IPS-20b (cell line): ENCODE measurements at regions not wholly inside any gene's neighbourhood (a gene's known extent, or its start where the extent isn't known, plus 50 kb on each side); places are given as distances from the start of the nearest gene placed in this dataset.
"Not testable (repeated sequence)": the region's sequence is repeated elsewhere in the genome, so short reads cannot be mapped to it uniquely, and the experiment has no call there.

Experiments used
- H3K27ac ChIP-seq: one replicate; pipeline ENCODE4 v1.5.1; 2013; ENCODE audit warnings: low read length
- H3K27me3 ChIP-seq: 2 replicates; pipeline ENCODE4 v1.6.1; 2013; ENCODE audit warnings: mild to moderate bottlenecking, low read length, inconsistent platforms; ENCODE audit not compliant: insufficient read depth
- H3K36me3 ChIP-seq: 2 replicates; pipeline ENCODE4 v1.6.1; 2013; ENCODE audit warnings: low read depth, mild to moderate bottlenecking, inconsistent platforms, low read length, moderate library complexity; ENCODE audit not compliant: insufficient read depth
- H3K4me1 ChIP-seq: 2 replicates; pipeline ENCODE4 v1.6.1; 2013; ENCODE audit warnings: mild to moderate bottlenecking, control low read depth, inconsistent platforms, low read length, moderate library complexity; ENCODE audit not compliant: insufficient read depth
- H3K4me3 ChIP-seq: 2 replicates; pipeline ENCODE4 v1.5.1; 2013; ENCODE audit warnings: mild to moderate bottlenecking, low read length, inconsistent platforms
- H3K9ac ChIP-seq: 2 replicates; pipeline ENCODE4 v1.6.1; 2013; ENCODE audit warnings: low read depth, mild to moderate bottlenecking, inconsistent platforms, low read length, moderate library complexity
- H3K9me3 ChIP-seq: 2 replicates; pipeline ENCODE4 v1.6.1; 2013; ENCODE audit warnings: mild to moderate bottlenecking, low read depth, low read length, inconsistent platforms; ENCODE audit not compliant: insufficient read depth

GRCh38 chr4:149072384-149072783 lies 630.2 kb upstream of the NR3C2 start:
- Histone ChIP-seq H3K27me3 (no peaks in the 10 kb centered on the region), H3K9me3 (no peaks in the 10 kb centered on the region), H3K4me3 (no peak overlapping the region), H3K4me1 (no peaks in the 10 kb centered on the region), H3K36me3 (no peaks in the 10 kb centered on the region), H3K27ac (no peak overlapping the region), H3K9ac (no peak overlapping the region)

GRCh38 chr4:149065753-149066152 lies 623.5 kb upstream of the NR3C2 start:
- Histone ChIP-seq H3K4me3 (no peak overlapping the region), H3K9ac (no peak overlapping the region)

GRCh38 chr4:149062997-149063396 lies 620.8 kb upstream of the NR3C2 start:
- Histone ChIP-seq H3K4me1 (no peaks in the 10 kb centered on the region), H3K4me3 (no peak overlapping the region), H3K9me3 (no peaks in the 10 kb centered on the region)

More at GRCh38 chr4:149065753-149066152, 623.5 kb upstream of the NR3C2 start:
- H3K4me1 ChIP-seq = no peaks in the 10 kb centered on the region
- H3K27ac ChIP-seq = no peak overlapping the region
- H3K27me3 ChIP-seq = no peaks in the 10 kb centered on the region
- no peaks in the 10 kb centered on the region for H3K36me3 ChIP-seq
- H3K9me3 ChIP-seq = no peaks in the 10 kb centered on the region

GRCh38 chr4:149057594-149057993 lies 615.4 kb upstream of the NR3C2 start:
- H3K27me3 ChIP-seq = no peaks in the 10 kb centered on the region
- H3K4me3 ChIP-seq = no peak overlapping the region
- no peaks in the 10 kb centered on the region for H3K36me3 ChIP-seq
- no peak overlapping the region for H3K27ac ChIP-seq
- H3K9ac ChIP-seq = no peak overlapping the region
- no peaks in the 10 kb centered on the region for H3K4me1 ChIP-seq
- H3K9me3 ChIP-seq = no peaks in the 10 kb centered on the region

More at GRCh38 chr4:149062997-149063396, 620.8 kb upstream of the NR3C2 start:
- H3K27me3 ChIP-seq = no peaks in the 10 kb centered on the region
- no peaks in the 10 kb centered on the region for H3K36me3 ChIP-seq
- H3K9ac ChIP-seq = no peak overlapping the region
- no peak overlapping the region for H3K27ac ChIP-seq

- Histone ChIP-seq H3K4me3 (no peak overlapping the region), H3K36me3 (no peaks in the 10 kb centered on the region), H3K9ac (no peak overlapping the region), H3K4me1 (no peaks in the 10 kb centered on the region), H3K9me3 (no peaks in the 10 kb centered on the region), H3K27me3 (no peaks in the 10 kb centered on the region), H3K27ac (no peak overlapping the region)
Observed at GRCh38 chr4:149056615-149057014, 614.4 kb upstream of the NR3C2 start.

- Histone ChIP-seq H3K27ac (no peak overlapping the region), H3K9me3 (no peaks in the 10 kb centered on the region), H3K9ac (no peak overlapping the region), H3K27me3 (no peaks in the 10 kb centered on the region), H3K4me3 (no peak overlapping the region), H3K4me1 (no peaks in the 10 kb centered on the region), H3K36me3 (no peaks in the 10 kb centered on the region)
Observed at GRCh38 chr4:149055624-149056023, 613.4 kb upstream of the NR3C2 start.

- H3K4me3 ChIP-seq = no peak overlapping the region
- no peaks in the 10 kb centered on the region for H3K27me3 ChIP-seq
- no peak overlapping the region for H3K9ac ChIP-seq
- H3K9me3 ChIP-seq = no peaks in the 10 kb centered on the region
- H3K4me1 ChIP-seq = no peaks in the 10 kb centered on the region
- no peaks in the 10 kb centered on the region for H3K36me3 ChIP-seq
- no peak overlapping the region for H3K27ac ChIP-seq
Observed at GRCh38 chr4:149050840-149051239, 608.6 kb upstream of the NR3C2 start.

- Histone ChIP-seq H3K27me3 (no peaks in the 10 kb centered on the region), H3K36me3 (no peaks in the 10 kb centered on the region), H3K4me1 (no peaks in the 10 kb centered on the region), H3K27ac (no peak overlapping the region), H3K9me3 (no peaks in the 10 kb centered on the region), H3K4me3 (no peak overlapping the region), H3K9ac (no peak overlapping the region)
Observed at GRCh38 chr4:149048451-149049143, 606.4 kb upstream of the NR3C2 start.

- Histone ChIP-seq H3K9ac (no peak overlapping the region), H3K4me1 (no peaks in the 10 kb centered on the region), H3K27ac (no peak overlapping the region), H3K27me3 (no peaks in the 10 kb centered on the region), H3K4me3 (no peak overlapping the region), H3K9me3 (no peaks in the 10 kb centered on the region), H3K36me3 (no peaks in the 10 kb centered on the region)
Observed at GRCh38 chr4:149047368-149047767, 605.2 kb upstream of the NR3C2 start.

GRCh38 chr4:149045731-149046130 lies 603.5 kb upstream of the NR3C2 start:
- H3K4me1 ChIP-seq = no peaks in the 10 kb centered on the region
- H3K27me3 ChIP-seq = no peaks in the 10 kb centered on the region
- no peak overlapping the region for H3K4me3 ChIP-seq
- no peak overlapping the region for H3K9ac ChIP-seq
- H3K9me3 ChIP-seq = no peaks in the 10 kb centered on the region
- H3K36me3 ChIP-seq = no peaks in the 10 kb centered on the region
- H3K27ac ChIP-seq = no peak overlapping the region

- H3K27me3 ChIP-seq, H3K9me3 ChIP-seq, H3K27ac ChIP-seq, H3K9ac ChIP-seq, H3K4me3 ChIP-seq, H3K4me1 ChIP-seq, H3K36me3 ChIP-seq: not testable (repeated sequence)
Observed at GRCh38 chr4:149039786-149040185, 597.6 kb upstream of the NR3C2 start.

GRCh38 chr4:149031399-149031798 lies 589.2 kb upstream of the NR3C2 start:
- H3K27me3 ChIP-seq = no peaks in the 10 kb centered on the region
- H3K36me3 ChIP-seq = no peaks in the 10 kb centered on the region
- no peak overlapping the region for H3K4me3 ChIP-seq
- no peaks in the 10 kb centered on the region for H3K4me1 ChIP-seq
- no peak overlapping the region for H3K9ac ChIP-seq
- H3K27ac ChIP-seq = no peak overlapping the region
- no peaks in the 10 kb centered on the region for H3K9me3 ChIP-seq
